GM19238 (cell line): ENCODE measurements at regions not wholly inside any gene's neighbourhood (a gene's known extent, or its start where the extent isn't known, plus 50 kb on each side); places are given as distances from the start of the nearest gene placed in this dataset.

Experiments
- DNase-seq: peaks from one replicate; pipeline ENCODE4 v3.0.0; 2011; ENCODE audit warnings: low spot score; ENCODE audit not compliant: insufficient read length

- DNase-seq, result peak; percentile 39
These were observed 76.7 kb upstream of the RGS6 start for GRCh38 chr14:71855399-71856036.

GRCh38 chr14:71856199-71856919, 75.9 kb upstream of the RGS6 start:
- DNase-seq, result no peak

- DNase-seq, result no peak
These were observed 69.2 kb upstream of the RGS6 start for GRCh38 chr14:71863049-71863448.

GRCh38 chr14:71863766-71864165, 68.5 kb upstream of the RGS6 start:
- DNase-seq, result no peak
